H9 (cell line): ENCODE measurements at regions not wholly inside any gene's neighbourhood (a gene's known extent, or its start where the extent isn't known, plus 50 kb on each side); places are given as distances from the start of the nearest gene placed in this dataset.

Source experiments
- DNase-seq: peaks from one replicate; pipeline ENCODE4 v3.0.0-alpha.2; 2017
- H2AFZ ChIP-seq: one replicate; pipeline ENCODE4 v1.6.1; 2013; ENCODE audit warnings: mild to moderate bottlenecking, low read length, control low read depth, moderate library complexity
- H2AK5ac ChIP-seq: 2 replicates; pipeline ENCODE4 v1.6.1; 2013; ENCODE audit warnings: low read length, control low read depth, mixed read lengths; ENCODE audit not compliant: insufficient read length
- H2BK120ac ChIP-seq: one replicate; pipeline ENCODE4 v1.6.1; 2013; ENCODE audit warnings: low read depth, mild to moderate bottlenecking, low read length, control low read depth, inconsistent platforms; ENCODE audit not compliant: poor library complexity, severe bottlenecking
- H2BK12ac ChIP-seq: 2 replicates; pipeline ENCODE4 v1.6.1; 2013; ENCODE audit warnings: low read length, control low read depth, mixed read lengths, low read depth; ENCODE audit not compliant: insufficient read length
- H2BK15ac ChIP-seq: 2 replicates; pipeline ENCODE4 v1.6.1; 2013; ENCODE audit warnings: low read depth, low read length, control low read depth
- H2BK20ac ChIP-seq: one replicate; pipeline ENCODE4 v1.6.1; 2013; ENCODE audit warnings: low read depth, mild to moderate bottlenecking, low read length, control low read depth, inconsistent platforms; ENCODE audit not compliant: poor library complexity, severe bottlenecking
- H2BK5ac ChIP-seq: 2 replicates; pipeline ENCODE4 v1.6.1; 2013; ENCODE audit warnings: low read length, control low read depth, mixed read lengths; ENCODE audit not compliant: insufficient read length
- H3K14ac ChIP-seq: 2 replicates; pipeline ENCODE4 v1.6.1; 2013; ENCODE audit warnings: low read length, control low read depth; ENCODE audit not compliant: insufficient read depth
- H3K18ac ChIP-seq: 2 replicates; pipeline ENCODE4 v1.6.1; 2013; ENCODE audit warnings: low read depth, mild to moderate bottlenecking, mixed read lengths, low read length, control low read depth; ENCODE audit not compliant: insufficient read length
- H3K23ac ChIP-seq: 2 replicates; pipeline ENCODE4 v1.6.1; 2013; ENCODE audit warnings: low read length, control low read depth, mixed read lengths, low read depth; ENCODE audit not compliant: insufficient read length
- H3K23me2 ChIP-seq: 2 replicates; pipeline ENCODE4 v1.6.1; 2013; ENCODE audit warnings: low read depth, mild to moderate bottlenecking, mixed read lengths, low read length, control low read depth; ENCODE audit not compliant: insufficient read length, poor library complexity, severe bottlenecking
- H3K27ac ChIP-seq: 2 replicates; pipeline ENCODE4 v1.5.1; 2013; ENCODE audit warnings: low read length, control low read depth, mixed read lengths, low read depth; ENCODE audit not compliant: insufficient read length
- H3K27me3 ChIP-seq: 2 replicates; pipeline ENCODE4 v1.6.1; 2013; ENCODE audit warnings: low read length, control low read depth, inconsistent platforms; ENCODE audit not compliant: insufficient read depth
- H3K4ac ChIP-seq: 2 replicates; pipeline ENCODE4 v1.6.1; 2013; ENCODE audit warnings: low read depth, mild to moderate bottlenecking, control low read depth, inconsistent platforms, low read length, moderate library complexity
- H3K4me1 ChIP-seq: 2 replicates; pipeline ENCODE4 v1.6.1; 2013; ENCODE audit warnings: low read length, control low read depth, inconsistent platforms; ENCODE audit not compliant: insufficient read depth
- H3K4me2 ChIP-seq: 2 replicates; pipeline ENCODE4 v1.6.1; 2013; ENCODE audit warnings: low read length, control low read depth, mixed read lengths; ENCODE audit not compliant: insufficient read length, insufficient read depth
- H3K56ac ChIP-seq: 2 replicates; pipeline ENCODE4 v1.6.1; 2013; ENCODE audit warnings: low read depth, mild to moderate bottlenecking, mixed read lengths, low read length, control low read depth; ENCODE audit not compliant: insufficient read length
- H3K79me1 ChIP-seq: 2 replicates; pipeline ENCODE4 v1.6.1; 2013; ENCODE audit warnings: low read depth, mild to moderate bottlenecking, moderate library complexity, low read length, control low read depth, inconsistent platforms; ENCODE audit not compliant: insufficient read depth, poor library complexity, severe bottlenecking
- H3K79me2 ChIP-seq: 2 replicates; pipeline ENCODE4 v1.6.1; 2013; ENCODE audit warnings: low read length, control low read depth, inconsistent platforms; ENCODE audit not compliant: insufficient read depth
- H3K9ac ChIP-seq: 2 replicates; pipeline ENCODE4 v1.6.1; 2013; ENCODE audit warnings: low read length, control low read depth, mixed read lengths; ENCODE audit not compliant: insufficient read length; ENCODE audit errors: extremely low read depth
- H3K9me3 ChIP-seq: one replicate; pipeline ENCODE4 v1.6.1; 2013; ENCODE audit warnings: low read depth, low read length, inconsistent platforms; ENCODE audit not compliant: control insufficient read depth
- H3T11ph ChIP-seq: one replicate; pipeline ENCODE4 v1.6.1; 2013; ENCODE audit warnings: mild to moderate bottlenecking, low read length, control low read depth, inconsistent platforms
- H4K20me1 ChIP-seq: one replicate; pipeline ENCODE4 v1.6.1; 2013; ENCODE audit not compliant: control insufficient read depth, insufficient read length, insufficient read depth
- H4K5ac ChIP-seq: 2 replicates; pipeline ENCODE4 v1.6.1; 2013; ENCODE audit warnings: low read depth, mild to moderate bottlenecking, mixed read lengths, low read length, control low read depth; ENCODE audit not compliant: insufficient read length
- H4K8ac ChIP-seq: replicated peaks from 2 replicates; pipeline ENCODE4 v1.6.1; 2013; ENCODE audit warnings: low read length, control low read depth, mixed read lengths, low read depth; ENCODE audit not compliant: insufficient read length
- H4K91ac ChIP-seq: 2 replicates; pipeline ENCODE4 v1.6.1; 2013; ENCODE audit warnings: low read depth, mild to moderate bottlenecking, moderate library complexity, mixed read lengths, low read length, control low read depth; ENCODE audit not compliant: insufficient read length
- H3K27ac Mint-ChIP-seq, 3 experiments: 2 replicates in 2 of 3; 3 replicates in 1 of 3; pipeline ENCODE4 v1.8.0; 2020 to 2021; ENCODE audit warnings: mixed read lengths in 3 of 3, mild to moderate bottlenecking in 1 of 3, moderate library complexity in 1 of 3
- H3K27me3 Mint-ChIP-seq: 2 replicates; pipeline ENCODE4 v1.8.0; 2021; ENCODE audit warnings: low read depth, mild to moderate bottlenecking, moderate library complexity, mixed read lengths
- H3K36me3 Mint-ChIP-seq, 3 experiments: 2 replicates in 2 of 3; 3 replicates in 1 of 3; pipeline ENCODE4 v1.8.0; 2020 to 2021; ENCODE audit warnings: low read depth in 3 of 3, mixed read lengths in 3 of 3; ENCODE audit not compliant: insufficient read depth in 1 of 3
- H3K4me1 Mint-ChIP-seq, 2 experiments: 2 replicates each; pipeline ENCODE4 v1.8.0; 2020; ENCODE audit warnings: mixed read lengths in 2 of 2
- H3K4me3 Mint-ChIP-seq, 2 experiments: 2 replicates in 1 of 2; 3 replicates in 1 of 2; pipeline ENCODE4 v1.8.0; 2020 to 2021; ENCODE audit warnings: mild to moderate bottlenecking in 2 of 2, mixed read lengths in 2 of 2, moderate library complexity in 1 of 2
- H3K9me3 Mint-ChIP-seq, 2 experiments: 2 replicates in 1 of 2; 3 replicates in 1 of 2; pipeline ENCODE4 v1.8.0; 2020; ENCODE audit warnings: mild to moderate bottlenecking in 2 of 2, mixed read lengths in 2 of 2, moderate library complexity in 1 of 2
- CTCF ChIP-seq: fragments of 200-600 bp; sonication (generic); conservative IDR thresholded peaks from 3 replicates; pipeline ENCODE4 v1.8.0; 2021; ENCODE audit warnings: antibody characterized with exemption, mild to moderate bottlenecking
- WGBS: extraction: QIAGEN DNeasy Blood & Tissue Kit; methylation state at CpG from one replicate; pipeline ENCODE4 v1.1.7; 2013; ENCODE audit warnings: missing lambda C conversion rate, low lambda C conversion rate, mixed read lengths; ENCODE audit not compliant: insufficient read length; ENCODE audit errors: extremely low coverage; 5-methylcytosine and 5-hydroxymethylcytosine counted together

GRCh38 chr22:48305726-48306235, 1521.9 kb downstream of the BRD1 start:
- H3K4me1 Mint-ChIP-seq: peaks cover 17 to 30% of the 10 kb centered on the region in 2 experiments

More at GRCh38 chr22:48305726-48306235, 1521.9 kb downstream of the BRD1 start:
- Histone ChIP-seq H3K14ac (peak overlapping the region; percentile 39; the same call in 1 of the 2 replicates), H3K27me3 (no peaks in the 10 kb centered on the region), H2BK20ac (no peak overlapping the region), H3K18ac (no peak overlapping the region), H3K79me2 (no peaks in the 10 kb centered on the region), H4K8ac (no peak overlapping the region), H2AK5ac (no peak overlapping the region), H2AFZ (no peak overlapping the region), H3K79me1 (no peaks in the 10 kb centered on the region), H3T11ph (no peak overlapping the region), H2BK120ac (no peak overlapping the region), H3K9me3 (no peaks in the 10 kb centered on the region), H4K20me1 (no peaks in the 10 kb centered on the region), H2BK15ac (no peak overlapping the region), H3K4me1 (no peaks in the 10 kb centered on the region), H3K9ac (no peak overlapping the region), H3K27ac (no peak overlapping the region), H4K91ac (no peak overlapping the region), H2BK12ac (no peak overlapping the region), H3K4me2 (no peak overlapping the region), H3K56ac (no peak overlapping the region), H3K23ac (no peak overlapping the region), H3K4ac (no peak overlapping the region), H3K23me2 (no peaks in the 10 kb centered on the region), H2BK5ac (no peak overlapping the region), H4K5ac (no peak overlapping the region)
- no peak for TF ChIP-seq CTCF
- Mint-ChIP-seq H3K9me3 (no peaks in the 10 kb centered on the region), H3K27me3 (peaks cover 10% of the 10 kb centered on the region; the same call in 1 of the 2 replicates), H3K4me3 (no peak overlapping the region), H3K36me3 (no peaks in the 10 kb centered on the region), H3K27ac (no peak overlapping the region)
- no CpG with 5 or more reads among the region's 14 CpGs for WGBS
- no peak for DNase-seq
